Stimulated activated CD8-positive, alpha-beta memory T cell treated with anti-CD3 and anti-CD28 coated beads, Interleukin-7, amount 100 ng/mL, for 4 hours (primary cell): ENCODE measurements at regions not wholly inside any gene's neighbourhood (a gene's known extent, or its start where the extent isn't known, plus 50 kb on each side); places are given as distances from the start of the nearest gene placed in this dataset.
"Not testable (repeated sequence)": the region's sequence is repeated elsewhere in the genome, so short reads cannot be mapped to it uniquely, and the experiment has no call there.

Source experiments
- DNase-seq, 2 donors: peaks; one replicate each; pipeline ENCODE4 v3.0.0-alpha.2; 2020; ENCODE audit warnings: low read depth in 2 of 2

- no peak for DNase-seq
Observed at GRCh38 chr4:18480928-18481327, 459.4 kb upstream of the LCORL start.

GRCh38 chr4:18480342-18480741 is 458.8 kb upstream of the LCORL start:
- DNase-seq, result no peak

- no peak for DNase-seq
Observed at GRCh38 chr4:18479825-18480224, 458.3 kb upstream of the LCORL start.

- no peak for DNase-seq
Observed at GRCh38 chr4:18463987-18464559, 442.5 kb upstream of the LCORL start.

- no peak for DNase-seq
Observed at GRCh38 chr4:18458465-18458864, 436.9 kb upstream of the LCORL start.

GRCh38 chr4:18454349-18454748 is 432.8 kb upstream of the LCORL start:
- DNase-seq, result no peak

- DNase-seq, result no peak
Observed at GRCh38 chr4:18445110-18445509, 423.6 kb upstream of the LCORL start.

GRCh38 chr4:18444206-18444605 is 422.7 kb upstream of the LCORL start:
- no peak for DNase-seq

GRCh38 chr4:18442957-18443356 is 421.4 kb upstream of the LCORL start:
- no peak for DNase-seq

- no peak for DNase-seq
Observed at GRCh38 chr4:18441676-18442075, 420.1 kb upstream of the LCORL start.

- DNase-seq, result no peak
Observed at GRCh38 chr4:18441203-18441590, 419.6 kb upstream of the LCORL start.

- DNase-seq, result no peak
Observed at GRCh38 chr4:18440527-18441202, 419.1 kb upstream of the LCORL start.

GRCh38 chr4:18439311-18439710 is 417.8 kb upstream of the LCORL start:
- DNase-seq, result no peak

- DNase-seq, result no peak
Observed at GRCh38 chr4:18435781-18436180, 414.2 kb upstream of the LCORL start.

GRCh38 chr4:18422685-18423084 is 401.1 kb upstream of the LCORL start:
- DNase-seq, result no peak

GRCh38 chr4:18421519-18421918 is 400.0 kb upstream of the LCORL start:
- DNase-seq, result no peak

GRCh38 chr4:18419780-18420179 is 398.2 kb upstream of the LCORL start:
- no peak for DNase-seq

- not testable (repeated sequence) for DNase-seq
Observed at GRCh38 chr4:18418195-18418898, 396.8 kb upstream of the LCORL start.

GRCh38 chr4:18417651-18418050 is 396.1 kb upstream of the LCORL start:
- DNase-seq, result not testable (repeated sequence)

- DNase-seq, result no peak
Observed at GRCh38 chr4:18406264-18406663, 384.7 kb upstream of the LCORL start.

GRCh38 chr4:18405054-18405453 is 383.5 kb upstream of the LCORL start:
- no peak for DNase-seq

GRCh38 chr4:18404642-18405041 is 383.1 kb upstream of the LCORL start:
- DNase-seq, result no peak

GRCh38 chr4:18403327-18403726 is 381.8 kb upstream of the LCORL start:
- DNase-seq, result no peak
